ENCODE measurements at regions not wholly inside any gene's neighbourhood (a gene's known extent, or its start where the extent isn't known, plus 50 kb on each side); places are given as distances from the start of the nearest gene placed in this dataset.
A peak's percentile ranks its signal among the peaks of the same experiment; 100 is the strongest.

DNA sequence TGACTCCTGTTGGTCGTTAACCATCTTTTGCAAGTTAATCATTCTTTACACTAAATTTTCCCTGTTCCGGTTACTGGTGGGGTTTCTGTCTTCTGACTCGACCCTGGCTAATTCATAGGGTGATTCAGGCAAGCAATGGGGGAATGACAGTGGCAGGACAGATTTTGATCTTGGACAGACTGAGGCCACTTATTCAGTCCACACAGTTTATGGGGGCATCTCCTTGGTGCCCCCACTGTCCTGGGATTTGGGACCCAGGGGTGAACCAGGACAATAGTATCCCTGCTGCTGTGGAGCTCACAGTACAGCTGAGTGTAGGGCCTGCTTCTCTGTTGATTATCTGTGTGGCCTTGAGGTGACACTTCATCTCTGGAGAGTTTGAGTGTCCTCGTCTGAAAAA is 540.4 kb downstream of the MATN1 start:
- no peaks in the 10 kb centered on the region for H3K4me1 ChIP-seq (ENCODE audit: control insufficient read depth in 4 of 4, insufficient read depth in 4 of 4, low read length in 3 of 4)
- no peaks in the 10 kb centered on the region for H3K9me3 ChIP-seq (ENCODE audit: control insufficient read depth in 4 of 4, low read length in 3 of 4)
- H3K36me3 ChIP-seq (ENCODE audit: control insufficient read depth in 4 of 4, insufficient read depth in 3 of 4, low read depth in 1 of 4, low read length in 3 of 4): no peaks in the 10 kb centered on the region
- 65% methylated on average over 4 of the region's 4 CpGs for WGBS
- DNase-seq (ENCODE audit: low spot score): peak; percentile 14
- H3K4me3 ChIP-seq (ENCODE audit: low read depth in 1 of 3, low read length in 3 of 3): no peak overlapping the region
- TF ChIP-seq TAF1 (conservative IDR thresholded peaks at IDR 0.05) (no peak), FOXA2 (IDR thresholded peaks at IDR 0.05) (no peak), FOXA1 (IDR thresholded peaks at IDR 0.05) (no peak), GABPA (IDR thresholded peaks at IDR 0.05 in 1 of 2, conservative IDR thresholded peaks at IDR 0.05 in 1 of 2) (no peak), RXRA (IDR thresholded peaks at IDR 0.05) (no peak), HNF4A (conservative IDR thresholded peaks at IDR 0.05) (no peak), YY1 (IDR thresholded peaks at IDR 0.05) (no peak)
- TF ChIP-seq, protein P1, sequence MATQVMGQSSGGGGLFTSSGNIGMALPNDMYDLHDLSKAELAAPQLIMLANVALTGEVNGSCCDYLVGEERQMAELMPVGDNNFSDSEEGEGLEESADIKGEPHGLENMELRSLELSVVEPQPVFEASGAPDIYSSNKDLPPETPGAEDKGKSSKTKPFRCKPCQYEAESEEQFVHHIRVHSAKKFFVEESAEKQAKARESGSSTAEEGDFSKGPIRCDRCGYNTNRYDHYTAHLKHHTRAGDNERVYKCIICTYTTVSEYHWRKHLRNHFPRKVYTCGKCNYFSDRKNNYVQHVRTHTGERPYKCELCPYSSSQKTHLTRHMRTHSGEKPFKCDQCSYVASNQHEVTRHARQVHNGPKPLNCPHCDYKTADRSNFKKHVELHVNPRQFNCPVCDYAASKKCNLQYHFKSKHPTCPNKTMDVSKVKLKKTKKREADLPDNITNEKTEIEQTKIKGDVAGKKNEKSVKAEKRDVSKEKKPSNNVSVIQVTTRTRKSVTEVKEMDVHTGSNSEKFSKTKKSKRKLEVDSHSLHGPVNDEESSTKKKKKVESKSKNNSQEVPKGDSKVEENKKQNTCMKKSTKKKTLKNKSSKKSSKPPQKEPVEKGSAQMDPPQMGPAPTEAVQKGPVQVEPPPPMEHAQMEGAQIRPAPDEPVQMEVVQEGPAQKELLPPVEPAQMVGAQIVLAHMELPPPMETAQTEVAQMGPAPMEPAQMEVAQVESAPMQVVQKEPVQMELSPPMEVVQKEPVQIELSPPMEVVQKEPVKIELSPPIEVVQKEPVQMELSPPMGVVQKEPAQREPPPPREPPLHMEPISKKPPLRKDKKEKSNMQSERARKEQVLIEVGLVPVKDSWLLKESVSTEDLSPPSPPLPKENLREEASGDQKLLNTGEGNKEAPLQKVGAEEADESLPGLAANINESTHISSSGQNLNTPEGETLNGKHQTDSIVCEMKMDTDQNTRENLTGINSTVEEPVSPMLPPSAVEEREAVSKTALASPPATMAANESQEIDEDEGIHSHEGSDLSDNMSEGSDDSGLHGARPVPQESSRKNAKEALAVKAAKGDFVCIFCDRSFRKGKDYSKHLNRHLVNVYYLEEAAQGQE (IDR thresholded peaks at IDR 0.05): no peak
- TF ChIP-seq, protein P2, sequence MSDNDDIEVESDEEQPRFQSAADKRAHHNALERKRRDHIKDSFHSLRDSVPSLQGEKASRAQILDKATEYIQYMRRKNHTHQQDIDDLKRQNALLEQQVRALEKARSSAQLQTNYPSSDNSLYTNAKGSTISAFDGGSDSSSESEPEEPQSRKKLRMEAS (IDR thresholded peaks at IDR 0.05): no peak
- no peak overlapping the region for H3K27ac ChIP-seq (ENCODE audit: low read depth in 1 of 2, low read length in 2 of 2)
- no peak overlapping the region for H3K9ac ChIP-seq (ENCODE audit: low read depth in 1 of 2, low read length in 2 of 2)
- H3K27me3 ChIP-seq (ENCODE audit: control insufficient read depth in 4 of 4, insufficient read depth in 4 of 4, low read length in 3 of 4): no peaks in the 10 kb centered on the region

DNA sequence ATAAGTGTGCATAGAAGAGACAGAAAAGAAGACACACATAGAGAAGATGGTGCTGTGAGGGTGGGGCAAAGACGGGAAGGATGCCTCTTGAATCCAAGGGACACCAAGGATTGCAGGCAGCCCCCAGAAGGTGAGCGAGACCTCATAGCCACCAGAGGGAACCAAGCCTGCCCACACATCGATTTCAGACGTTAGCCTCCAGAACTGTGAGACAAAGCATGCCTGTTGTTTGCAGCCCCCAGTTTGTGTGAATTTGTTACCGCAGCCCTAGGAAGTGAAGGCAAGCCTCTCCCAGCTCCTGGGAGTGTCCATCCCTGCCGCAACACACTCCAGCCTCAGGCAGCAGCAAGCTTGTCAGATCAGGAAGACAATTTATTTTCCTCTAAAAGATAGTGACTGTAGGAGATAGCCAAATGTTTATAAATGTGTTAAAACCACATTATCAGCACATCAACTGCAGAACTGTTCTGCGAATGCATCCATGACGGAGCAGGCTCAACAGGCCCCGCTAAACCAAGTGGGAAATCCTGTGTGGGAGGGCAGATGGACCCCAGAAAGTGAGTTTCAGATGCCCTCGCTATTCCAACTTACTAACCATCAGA is 543.3 kb downstream of the MATN1 start:
- no peak overlapping the region for H3K27ac ChIP-seq (ENCODE audit: low read depth in 1 of 2, low read length in 2 of 2)
- H3K4me3 ChIP-seq (ENCODE audit: low read depth in 1 of 3, low read length in 3 of 3): no peak overlapping the region
- DNase-seq (ENCODE audit: low spot score): peak; percentile 26
- no peak overlapping the region for H3K9ac ChIP-seq (ENCODE audit: low read depth in 1 of 2, low read length in 2 of 2)
- 57% methylated on average over 10 of the region's 10 CpGs for WGBS
- no peaks in the 10 kb centered on the region for H3K27me3 ChIP-seq (ENCODE audit: control insufficient read depth in 4 of 4, insufficient read depth in 4 of 4, low read length in 3 of 4)
- H3K4me1 ChIP-seq (ENCODE audit: control insufficient read depth in 4 of 4, insufficient read depth in 4 of 4, low read length in 3 of 4): no peaks in the 10 kb centered on the region
- no peaks in the 10 kb centered on the region for H3K9me3 ChIP-seq (ENCODE audit: control insufficient read depth in 4 of 4, low read length in 3 of 4)
- no peak for TF ChIP-seq NR2F2 (IDR thresholded peaks at IDR 0.05)
- no peak for TF ChIP-seq HNF4A (conservative IDR thresholded peaks at IDR 0.05)
- TF ChIP-seq EGR1 (IDR thresholded peaks at IDR 0.05; ENCODE audit: low read depth in 2 of 2): no peak
- TF ChIP-seq FOXA1 (IDR thresholded peaks at IDR 0.05): no peak
- TF ChIP-seq, protein P1 (IDR thresholded peaks at IDR 0.05): no peak
- TF ChIP-seq SP1 (IDR thresholded peaks at IDR 0.05): no peak
- no peak for TF ChIP-seq TAF1 (conservative IDR thresholded peaks at IDR 0.05)
- TF ChIP-seq GABPA (IDR thresholded peaks at IDR 0.05 in 1 of 2, conservative IDR thresholded peaks at IDR 0.05 in 1 of 2): no peak
- TF ChIP-seq HNF4G (IDR thresholded peaks at IDR 0.05): no peak
- H3K36me3 ChIP-seq (ENCODE audit: control insufficient read depth in 4 of 4, insufficient read depth in 3 of 4, low read depth in 1 of 4, low read length in 3 of 4): no peaks in the 10 kb centered on the region
